Lung (tissue), 11 donors: ENCODE measurements at regions not wholly inside any gene's neighbourhood (a gene's known extent, or its start where the extent isn't known, plus 50 kb on each side); places are given as distances from the start of the nearest gene placed in this dataset.

Experiments
- ATAC-seq: fragments of 200-7000 bp; cut with Tn5 transposase; one replicate; pipeline ENCODE4 v1.9.1; 2020; ENCODE audit warnings: moderate number of reproducible peaks; ENCODE audit not compliant: insufficient read depth, low FRiP score
- DNase-seq, 3 donors: peaks; one replicate each; pipeline ENCODE4 v3.0.0-alpha.2; 2013 to 2017
- H3K27ac ChIP-seq, 2 donors: one replicate each; pipeline ENCODE4 v1.5.1; 2013; ENCODE audit warnings: mild to moderate bottlenecking in 2 of 2, moderate library complexity in 2 of 2, control low read depth in 1 of 2, inconsistent platforms in 1 of 2, low read depth in 1 of 2, low read length in 1 of 2
- H3K27me3 ChIP-seq, 3 donors: one replicate each; pipeline ENCODE4 v1.5.1; 2013; ENCODE audit warnings: low read length in 2 of 3; ENCODE audit not compliant: control insufficient read depth in 3 of 3, insufficient read depth in 3 of 3
- H3K36me3 ChIP-seq, 4 donors: one replicate each; pipeline ENCODE4 v1.5.1; 2013; ENCODE audit warnings: low read length in 4 of 4, mild to moderate bottlenecking in 1 of 4, moderate library complexity in 1 of 4; ENCODE audit not compliant: control insufficient read depth in 4 of 4, insufficient read depth in 4 of 4
- H3K4me1 ChIP-seq, 5 donors: one replicate each; pipeline ENCODE4 v1.5.1; 2013; ENCODE audit warnings: low read length in 5 of 5, mild to moderate bottlenecking in 2 of 5, moderate library complexity in 1 of 5; ENCODE audit not compliant: control insufficient read depth in 5 of 5, insufficient read depth in 5 of 5
- H3K4me3 ChIP-seq: one replicate; pipeline ENCODE4 v1.5.1; 2013; ENCODE audit warnings: mild to moderate bottlenecking, control low read depth, moderate library complexity
- H3K9ac ChIP-seq, 2 donors: one replicate each; pipeline ENCODE4 v1.5.1; 2013; ENCODE audit warnings: low read length in 2 of 2, control low read depth in 1 of 2; ENCODE audit not compliant: insufficient read depth in 1 of 2
- H3K9me3 ChIP-seq, 4 donors: one replicate each; pipeline ENCODE4 v1.5.1; 2013; ENCODE audit warnings: low read length in 3 of 4, mild to moderate bottlenecking in 1 of 4, moderate library complexity in 1 of 4; ENCODE audit not compliant: control insufficient read depth in 4 of 4, insufficient read depth in 3 of 4
- CTCF ChIP-seq: IDR thresholded peaks from 2 replicates; pipeline ENCODE4 v1.5.1; 2012; ENCODE audit warnings: mild to moderate bottlenecking; ENCODE audit errors: control extremely low read depth, extremely low read depth
- WGBS, 2 donors: extraction: QIAGEN DNeasy Blood & Tissue Kit; methylation state at CpG; one replicate each; pipeline ENCODE4 v1.1.7; 2013; 5-methylcytosine and 5-hydroxymethylcytosine counted together
- donor health status: control.
- donor health status: control.
- donor health status: Bipolar disorder and iron deficiency.
- donor health status: healthy.
- donor health status: DM: yes; HTN: yes; CAD: no.

- Histone ChIP-seq H3K4me3 (no peak overlapping the region), H3K4me1 (no peaks in the 10 kb centered on the region), H3K9ac (no peak overlapping the region), H3K27ac (no peak overlapping the region), H3K36me3 (no peaks in the 10 kb centered on the region), H3K9me3 (peaks cover 0 to 9% (median 0%) of the 10 kb centered on the region in 4 donors), H3K27me3 (no peaks in the 10 kb centered on the region)
- ATAC-seq (no peak), DNase-seq (no peak)
- no peak for TF ChIP-seq CTCF
- WGBS, 2 donors, result 13 to 18% methylated on average over 1 of the region's 1 CpG
Observed at GRCh38 chr22:34763496-34763895, 302.5 kb upstream of the ISX start.

GRCh38 chr22:34765115-34765514 lies 300.8 kb upstream of the ISX start:
- Histone ChIP-seq H3K9me3 (peaks cover 0 to 4% (median 0%) of the 10 kb centered on the region in 4 donors), H3K9ac (no peak overlapping the region), H3K4me3 (no peak overlapping the region), H3K27me3 (no peaks in the 10 kb centered on the region), H3K4me1 (no peaks in the 10 kb centered on the region), H3K27ac (no peak overlapping the region), H3K36me3 (no peaks in the 10 kb centered on the region)
- no peak for TF ChIP-seq CTCF
- no peak for ATAC-seq
- no peak for DNase-seq
- 88 to 96% methylated on average over 2 of the region's 2 CpGs for WGBS, 2 donors

- H3K27ac ChIP-seq, result no peak overlapping the region
- H3K36me3 ChIP-seq, result no peaks in the 10 kb centered on the region
- no peaks in the 10 kb centered on the region for H3K27me3 ChIP-seq
- TF ChIP-seq CTCF, result no peak
- DNase-seq (peak in 1 of 3 donors; percentile 0), ATAC-seq (no peak)
- H3K4me3 ChIP-seq, result no peak overlapping the region
- no peaks in the 10 kb centered on the region for H3K4me1 ChIP-seq
- 71 to 77% methylated on average over 3 of the region's 3 CpGs for WGBS, 2 donors
- peaks cover 0 to 6% (median 0%) of the 10 kb centered on the region in 4 donors for H3K9me3 ChIP-seq
- H3K9ac ChIP-seq, result no peak overlapping the region
Observed at GRCh38 chr22:34769361-34769760, 296.6 kb upstream of the ISX start.

GRCh38 chr22:34776817-34777216 lies 289.1 kb upstream of the ISX start:
- ATAC-seq, result no peak
- Histone ChIP-seq H3K27ac (no peak overlapping the region), H3K9me3 (peaks cover 0 to 6% (median 0%) of the 10 kb centered on the region in 4 donors), H3K27me3 (no peaks in the 10 kb centered on the region), H3K4me1 (no peaks in the 10 kb centered on the region), H3K36me3 (no peaks in the 10 kb centered on the region), H3K9ac (no peak overlapping the region), H3K4me3 (no peak overlapping the region)
- DNase-seq, result no peak
- TF ChIP-seq CTCF, result no peak
- WGBS, 2 donors, result 68 to 78% methylated on average over 3 of the region's 3 CpGs
